NB4 (cell line): ENCODE measurements at regions not wholly inside any gene's neighbourhood (a gene's known extent, or its start where the extent isn't known, plus 50 kb on each side); places are given as distances from the start of the nearest gene placed in this dataset.

ENCODE experiments used
- DNase-seq: peaks from one replicate; pipeline ENCODE4 v3.0.0; 2010; ENCODE audit warnings: low read depth
- H3K4me3 ChIP-seq: one replicate; pipeline ENCODE4 v1.5.1; 2011; ENCODE audit warnings: mild to moderate bottlenecking, low read depth, low read length, moderate library complexity
- CTCF ChIP-seq: IDR thresholded peaks from one replicate; pipeline ENCODE4 v1.5.1; 2012; ENCODE audit warnings: low read depth, low read length
- MAX ChIP-seq: IDR thresholded peaks from 2 replicates; pipeline ENCODE4 v1.6.1; 2011; ENCODE audit warnings: low read depth, low read length
- MYC ChIP-seq: IDR thresholded peaks from 2 replicates; pipeline ENCODE4 v1.6.1; 2011; ENCODE audit warnings: low read depth, low read length
- POLR2A ChIP-seq: IDR thresholded peaks from 2 replicates; pipeline ENCODE4 v1.6.1; 2011; ENCODE audit warnings: mild to moderate bottlenecking; ENCODE audit not compliant: insufficient read length; ENCODE audit errors: extremely low read depth

GRCh38 chr4:43680421-43680820 is 768.2 kb downstream of the KCTD8 start:
- no peak for TF ChIP-seq POLR2A
- no peak for TF ChIP-seq MAX
- TF ChIP-seq CTCF = no peak
- no peak for TF ChIP-seq MYC

GRCh38 chr4:43682551-43682950 is 766.1 kb downstream of the KCTD8 start:
- TF ChIP-seq CTCF (no peak), MYC (no peak), MAX (no peak), POLR2A (no peak)
- H3K4me3 ChIP-seq = no peak overlapping the region
- no peak for DNase-seq

More at GRCh38 chr4:43680421-43680820, 768.2 kb downstream of the KCTD8 start:
- no peak for DNase-seq
- no peak overlapping the region for H3K4me3 ChIP-seq

- peak; percentile 7 for DNase-seq
- H3K4me3 ChIP-seq = no peak overlapping the region
- TF ChIP-seq MYC (no peak), CTCF (no peak), POLR2A (no peak), MAX (no peak)
Observed at GRCh38 chr4:43690116-43690515, 758.5 kb downstream of the KCTD8 start.

- no peak for DNase-seq
- no peak overlapping the region for H3K4me3 ChIP-seq
- TF ChIP-seq POLR2A (no peak), MYC (no peak), CTCF (no peak), MAX (no peak)
Observed at GRCh38 chr4:43693876-43694275, 754.7 kb downstream of the KCTD8 start.

- no peak for DNase-seq
- H3K4me3 ChIP-seq = no peak overlapping the region
- peak; percentile 23 for TF ChIP-seq CTCF
- no peak for TF ChIP-seq MYC
- TF ChIP-seq POLR2A = no peak
- no peak for TF ChIP-seq MAX
Observed at GRCh38 chr4:43709443-43709842, 739.2 kb downstream of the KCTD8 start.
